ENCODE measurements at regions not wholly inside any gene's neighbourhood (a gene's known extent, or its start where the extent isn't known, plus 50 kb on each side); places are given as distances from the start of the nearest gene placed in this dataset.

DNA sequence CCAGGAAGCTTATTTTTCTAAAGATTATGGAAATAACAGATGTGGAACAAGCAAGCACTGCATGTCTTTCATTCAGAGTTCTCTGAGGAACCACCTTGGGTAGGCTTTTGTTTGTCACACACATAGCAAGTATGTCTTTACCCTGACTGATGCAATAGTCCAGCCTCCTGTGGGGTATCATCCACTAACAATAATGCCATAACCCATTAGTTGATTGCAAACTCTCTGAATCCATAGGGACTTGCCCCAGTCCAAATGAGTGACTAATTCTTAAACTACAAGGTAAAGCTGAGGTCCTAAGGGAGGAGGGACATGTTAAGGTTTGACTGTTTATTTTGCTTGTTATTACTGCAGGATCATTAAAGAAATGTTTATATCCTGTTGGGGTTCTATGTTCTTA is 151.4 kb upstream of the PRPS1L1 start:
- TF ChIP-seq, protein P1, sequence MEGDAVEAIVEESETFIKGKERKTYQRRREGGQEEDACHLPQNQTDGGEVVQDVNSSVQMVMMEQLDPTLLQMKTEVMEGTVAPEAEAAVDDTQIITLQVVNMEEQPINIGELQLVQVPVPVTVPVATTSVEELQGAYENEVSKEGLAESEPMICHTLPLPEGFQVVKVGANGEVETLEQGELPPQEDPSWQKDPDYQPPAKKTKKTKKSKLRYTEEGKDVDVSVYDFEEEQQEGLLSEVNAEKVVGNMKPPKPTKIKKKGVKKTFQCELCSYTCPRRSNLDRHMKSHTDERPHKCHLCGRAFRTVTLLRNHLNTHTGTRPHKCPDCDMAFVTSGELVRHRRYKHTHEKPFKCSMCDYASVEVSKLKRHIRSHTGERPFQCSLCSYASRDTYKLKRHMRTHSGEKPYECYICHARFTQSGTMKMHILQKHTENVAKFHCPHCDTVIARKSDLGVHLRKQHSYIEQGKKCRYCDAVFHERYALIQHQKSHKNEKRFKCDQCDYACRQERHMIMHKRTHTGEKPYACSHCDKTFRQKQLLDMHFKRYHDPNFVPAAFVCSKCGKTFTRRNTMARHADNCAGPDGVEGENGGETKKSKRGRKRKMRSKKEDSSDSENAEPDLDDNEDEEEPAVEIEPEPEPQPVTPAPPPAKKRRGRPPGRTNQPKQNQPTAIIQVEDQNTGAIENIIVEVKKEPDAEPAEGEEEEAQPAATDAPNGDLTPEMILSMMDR (IDR thresholded peaks at IDR 0.05) = no peak
- Mint-ChIP-seq H3K4me1 (no peaks in the 10 kb centered on the region), H3K9me3 (peaks cover 3% of the 10 kb centered on the region)

DNA sequence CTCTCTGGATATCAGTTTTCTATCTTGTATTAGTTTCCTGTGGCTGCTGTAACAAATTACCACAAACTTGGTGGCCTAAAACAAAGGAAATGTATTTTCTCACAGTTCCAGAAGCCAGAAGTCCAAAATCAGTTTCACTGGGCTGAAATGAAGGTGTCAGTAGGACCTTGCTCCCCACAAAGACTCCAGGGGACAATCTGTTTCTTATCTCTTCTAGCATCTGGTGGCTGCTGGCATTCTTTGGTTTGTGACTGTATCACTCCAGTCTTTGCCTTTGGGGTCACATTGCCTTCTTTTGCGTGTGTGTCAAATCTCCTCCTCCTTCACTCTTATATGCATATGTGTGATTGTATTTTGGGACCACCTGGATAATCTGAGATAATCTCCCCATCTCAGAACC is 153.0 kb upstream of the PRPS1L1 start:
- TF ChIP-seq, protein P1 (IDR thresholded peaks at IDR 0.05) = no peak
- Mint-ChIP-seq H3K27ac (no peak overlapping the region), H3K36me3 (ENCODE audit: low read depth) (no peaks in the 10 kb centered on the region), H3K27me3 (ENCODE audit: low read depth, poor library complexity) (no peaks in the 10 kb centered on the region), H3K9me3 (no peaks in the 10 kb centered on the region), H3K4me3 (no peak overlapping the region), H3K4me1 (no peaks in the 10 kb centered on the region)
- no peak for DNase-seq

More for the DNA sequence above, 151.4 kb upstream of the PRPS1L1 start:
- Mint-ChIP-seq H3K4me3 (no peak overlapping the region), H3K27me3 (ENCODE audit: low read depth, poor library complexity) (no peaks in the 10 kb centered on the region), H3K27ac (no peak overlapping the region), H3K36me3 (ENCODE audit: low read depth) (no peaks in the 10 kb centered on the region)
- DNase-seq = no peak

DNA sequence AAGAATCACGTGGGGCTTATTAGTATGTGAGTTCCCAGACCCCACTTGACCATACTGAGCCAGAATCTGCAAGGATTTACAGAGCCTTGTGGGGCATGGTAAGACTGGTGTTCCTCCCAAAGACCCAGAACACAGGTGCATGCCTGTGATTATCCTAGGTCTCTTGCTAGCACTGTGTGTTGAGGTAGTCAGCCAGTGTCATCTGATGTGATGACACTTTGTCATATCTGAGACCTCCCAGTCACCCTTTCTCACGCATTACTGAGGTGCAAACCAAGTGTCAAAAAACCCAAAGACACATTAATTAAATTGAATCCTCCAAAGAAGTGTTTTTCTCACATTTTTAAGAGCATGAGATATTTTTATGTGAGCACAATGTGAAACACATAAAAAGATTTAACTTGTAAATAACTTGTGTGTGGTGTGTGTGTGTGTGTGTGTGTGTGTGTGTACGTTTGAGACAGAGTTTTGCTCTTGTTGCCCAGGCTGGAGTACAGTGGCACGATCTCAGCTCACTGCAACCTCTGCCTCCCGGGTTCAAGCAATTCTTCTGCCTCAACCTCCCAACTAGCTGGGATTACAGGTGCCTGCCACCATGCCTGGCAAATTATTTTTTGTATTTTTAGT is 162.0 kb upstream of the PRPS1L1 start:
- DNase-seq = no peak
- H3K27ac Mint-ChIP-seq = no peak overlapping the region
- H3K9me3 Mint-ChIP-seq = peaks cover 8% of the 10 kb centered on the region
- TF ChIP-seq, protein P1 (IDR thresholded peaks at IDR 0.05) = no peak
- H3K4me3 Mint-ChIP-seq = no peak overlapping the region
- H3K4me1 Mint-ChIP-seq = no peaks in the 10 kb centered on the region
- H3K27me3 Mint-ChIP-seq (ENCODE audit: low read depth, poor library complexity) = no peaks in the 10 kb centered on the region
- H3K36me3 Mint-ChIP-seq (ENCODE audit: low read depth) = no peaks in the 10 kb centered on the region

DNA sequence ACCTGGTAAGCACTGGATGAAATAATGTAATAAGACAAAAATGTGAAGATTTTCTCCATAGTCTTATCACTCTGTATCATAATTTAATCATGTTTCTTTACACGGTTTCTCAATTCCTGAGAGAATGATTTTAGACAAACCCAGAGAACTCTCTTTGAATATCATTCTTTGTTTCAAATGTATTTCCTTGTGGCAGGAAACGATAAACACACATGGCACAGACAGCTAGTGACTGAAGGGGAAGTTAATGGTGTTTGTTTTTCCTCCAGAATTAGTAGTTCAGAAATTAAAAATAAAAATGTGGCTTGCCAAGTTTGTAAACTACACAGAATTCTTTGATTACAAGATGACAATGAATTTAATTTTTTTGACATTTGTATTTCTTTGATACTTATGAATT is 163.7 kb upstream of the PRPS1L1 start:
- Mint-ChIP-seq H3K27me3 (ENCODE audit: low read depth, poor library complexity) (no peaks in the 10 kb centered on the region), H3K27ac (no peak overlapping the region)

DNA sequence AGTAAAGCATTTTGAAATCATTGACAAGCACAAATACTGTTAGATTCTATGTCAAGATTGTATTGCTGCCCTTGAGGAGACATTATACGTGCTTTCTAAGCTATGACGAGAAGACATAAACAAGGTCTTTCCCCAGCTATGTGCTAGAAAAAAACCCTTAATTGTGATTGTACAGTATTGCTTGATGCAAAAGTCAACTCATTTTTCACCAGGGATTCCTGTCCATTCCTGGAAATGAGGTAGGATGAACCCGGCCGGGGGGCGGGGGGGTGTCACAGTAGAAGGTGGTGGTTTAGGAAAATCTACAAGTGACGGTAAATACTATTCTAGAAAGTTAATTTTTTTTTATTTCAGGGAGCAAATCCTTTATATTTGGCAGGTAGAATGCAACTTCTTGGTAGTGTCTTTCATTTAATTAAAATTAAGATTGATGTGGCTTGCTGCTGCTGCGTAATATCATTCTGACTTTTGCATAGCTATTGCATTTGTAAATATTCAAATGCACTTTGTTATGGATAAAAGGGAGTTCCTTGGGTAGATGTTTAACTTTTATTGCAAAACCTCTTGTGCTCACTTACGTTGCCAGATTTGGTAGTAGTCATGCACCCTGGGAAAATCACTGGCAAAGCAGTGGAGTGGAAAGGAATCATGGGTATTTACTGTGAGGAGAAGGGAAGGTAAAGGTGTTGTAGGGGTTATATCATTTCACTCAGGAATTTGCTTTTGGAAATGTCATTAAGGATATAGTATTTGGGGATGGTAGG is 164.4 kb upstream of the PRPS1L1 start:
- DNase-seq = no peak
- TF ChIP-seq, protein P1 (IDR thresholded peaks at IDR 0.05) = no peak
- Mint-ChIP-seq H3K27me3 (ENCODE audit: low read depth, poor library complexity) (no peaks in the 10 kb centered on the region), H3K9me3 (peaks cover 8% of the 10 kb centered on the region), H3K36me3 (ENCODE audit: low read depth) (no peaks in the 10 kb centered on the region), H3K4me1 (no peaks in the 10 kb centered on the region), H3K4me3 (no peak overlapping the region), H3K27ac (no peak overlapping the region)

More for the DNA sequence above, 163.7 kb upstream of the PRPS1L1 start:
- TF ChIP-seq, protein P1 (IDR thresholded peaks at IDR 0.05) = no peak
- H3K4me3 Mint-ChIP-seq = no peak overlapping the region
- no peaks in the 10 kb centered on the region for H3K4me1 Mint-ChIP-seq
- no peaks in the 10 kb centered on the region for H3K36me3 Mint-ChIP-seq (ENCODE audit: low read depth)
- DNase-seq = no peak
- peaks cover 8% of the 10 kb centered on the region for H3K9me3 Mint-ChIP-seq

DNA sequence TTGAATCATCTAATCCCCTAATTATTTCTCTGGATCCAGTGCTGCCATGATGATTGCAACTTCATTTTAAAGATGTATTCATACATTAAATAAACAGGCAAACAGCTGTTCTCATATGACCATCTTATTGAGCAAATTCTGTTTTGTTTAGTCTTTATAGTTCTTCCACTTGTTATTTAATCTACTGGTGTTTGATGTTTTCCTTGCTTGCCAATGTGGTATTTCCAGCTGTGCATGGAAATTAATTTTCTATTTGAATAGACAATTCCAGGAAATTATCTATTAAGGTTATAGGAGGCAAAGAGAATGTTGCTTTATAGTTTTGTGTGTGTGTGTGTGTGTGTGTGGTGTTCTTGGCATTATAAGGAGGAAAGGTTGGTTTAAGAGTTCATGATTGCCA is 167.0 kb upstream of the PRPS1L1 start:
- Mint-ChIP-seq H3K4me1 (no peaks in the 10 kb centered on the region), H3K36me3 (ENCODE audit: low read depth) (no peaks in the 10 kb centered on the region), H3K4me3 (no peak overlapping the region), H3K27me3 (ENCODE audit: low read depth, poor library complexity) (no peaks in the 10 kb centered on the region), H3K27ac (no peak overlapping the region), H3K9me3 (no peaks in the 10 kb centered on the region)
- DNase-seq = no peak
- TF ChIP-seq, protein P1 (IDR thresholded peaks at IDR 0.05) = no peak
